GM18873 (cell line): ENCODE measurements at regions not wholly inside any gene's neighbourhood (a gene's known extent, or its start where the extent isn't known, plus 50 kb on each side); places are given as distances from the start of the nearest gene placed in this dataset.

Source experiments
- ATAC-seq: cut with Tn5 transposase; IDR thresholded peaks from one replicate; pipeline ENCODE4 v1.9.1; 2021; ENCODE audit warnings: mild to moderate bottlenecking, moderate library complexity, moderate number of reproducible peaks; ENCODE audit not compliant: unreplicated experiment, low FRiP score

- ATAC-seq: no peak
Measured at GRCh38 chr10:129397198-129397974, 69.7 kb upstream of the MGMT start.

GRCh38 chr10:129398711-129399141 lies 68.3 kb upstream of the MGMT start:
- ATAC-seq: no peak

- ATAC-seq: no peak
Measured at GRCh38 chr10:129400426-129400825, 66.6 kb upstream of the MGMT start.

- ATAC-seq: no peak
Measured at GRCh38 chr10:129402459-129402858, 64.6 kb upstream of the MGMT start.

- no peak for ATAC-seq
Measured at GRCh38 chr10:129404091-129404490, 63.0 kb upstream of the MGMT start.

- no peak for ATAC-seq
Measured at GRCh38 chr10:129405389-129405788, 61.7 kb upstream of the MGMT start.

- ATAC-seq: no peak
Measured at GRCh38 chr10:129410688-129411392, 56.2 kb upstream of the MGMT start.

GRCh38 chr10:129411393-129411705 lies 55.7 kb upstream of the MGMT start:
- ATAC-seq: no peak

GRCh38 chr10:129411772-129412171 lies 55.3 kb upstream of the MGMT start:
- ATAC-seq: no peak

- no peak for ATAC-seq
Measured at GRCh38 chr10:129413024-129413423, 54.0 kb upstream of the MGMT start.

- no peak for ATAC-seq
Measured at GRCh38 chr10:129415215-129416140, 51.6 kb upstream of the MGMT start.

- no peak for ATAC-seq
Measured at GRCh38 chr10:129416155-129416554, 50.9 kb upstream of the MGMT start.

GRCh38 chr10:129416956-129417765 lies 49.9 kb upstream of the MGMT start:
- no peak for ATAC-seq
